Choroid plexus epithelial cell (primary cell): ENCODE measurements at regions not wholly inside any gene's neighbourhood (a gene's known extent, or its start where the extent isn't known, plus 50 kb on each side); places are given as distances from the start of the nearest gene placed in this dataset.

Source experiments
- DNase-seq: peaks from one replicate; pipeline ENCODE4 v3.0.0-alpha.2; 2010; ENCODE audit warnings: low read depth
- H3K4me3 ChIP-seq: 2 replicates; pipeline ENCODE4 v1.5.1; 2011; ENCODE audit warnings: low read depth, mild to moderate bottlenecking, control low read depth, low read length, moderate library complexity
- TF ChIP-seq, protein P1 (sequence below): conservative IDR thresholded peaks from 2 replicates; pipeline ENCODE4 v1.5.1; 2011; ENCODE audit warnings: low read depth, mild to moderate bottlenecking, control low read depth, inconsistent platforms, low read length, moderate library complexity

DNA sequence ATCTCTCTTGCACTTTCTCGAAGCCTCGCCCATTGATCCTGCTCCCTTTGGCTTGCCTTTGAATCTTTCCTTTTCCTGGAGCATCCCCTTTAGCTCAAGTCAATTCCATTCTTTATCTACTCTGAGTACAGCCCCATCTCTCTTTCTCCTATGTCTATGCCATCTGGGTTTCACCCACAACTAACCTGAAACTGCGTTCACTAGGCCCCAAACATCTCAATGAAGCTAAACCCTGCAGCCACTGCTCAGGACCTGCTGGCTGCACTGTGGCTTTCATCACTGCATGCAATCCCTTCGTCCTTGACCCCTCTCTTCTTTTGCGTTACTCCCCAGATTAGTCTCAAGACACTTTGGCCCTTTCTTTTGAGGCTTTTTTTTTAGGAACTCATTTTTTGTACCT, 81.6 kb upstream of the CYRIA start:
- DNase-seq, result no peak
- TF ChIP-seq, protein P1, sequence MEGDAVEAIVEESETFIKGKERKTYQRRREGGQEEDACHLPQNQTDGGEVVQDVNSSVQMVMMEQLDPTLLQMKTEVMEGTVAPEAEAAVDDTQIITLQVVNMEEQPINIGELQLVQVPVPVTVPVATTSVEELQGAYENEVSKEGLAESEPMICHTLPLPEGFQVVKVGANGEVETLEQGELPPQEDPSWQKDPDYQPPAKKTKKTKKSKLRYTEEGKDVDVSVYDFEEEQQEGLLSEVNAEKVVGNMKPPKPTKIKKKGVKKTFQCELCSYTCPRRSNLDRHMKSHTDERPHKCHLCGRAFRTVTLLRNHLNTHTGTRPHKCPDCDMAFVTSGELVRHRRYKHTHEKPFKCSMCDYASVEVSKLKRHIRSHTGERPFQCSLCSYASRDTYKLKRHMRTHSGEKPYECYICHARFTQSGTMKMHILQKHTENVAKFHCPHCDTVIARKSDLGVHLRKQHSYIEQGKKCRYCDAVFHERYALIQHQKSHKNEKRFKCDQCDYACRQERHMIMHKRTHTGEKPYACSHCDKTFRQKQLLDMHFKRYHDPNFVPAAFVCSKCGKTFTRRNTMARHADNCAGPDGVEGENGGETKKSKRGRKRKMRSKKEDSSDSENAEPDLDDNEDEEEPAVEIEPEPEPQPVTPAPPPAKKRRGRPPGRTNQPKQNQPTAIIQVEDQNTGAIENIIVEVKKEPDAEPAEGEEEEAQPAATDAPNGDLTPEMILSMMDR, result no peak
- no peak overlapping the region for H3K4me3 ChIP-seq

DNA sequence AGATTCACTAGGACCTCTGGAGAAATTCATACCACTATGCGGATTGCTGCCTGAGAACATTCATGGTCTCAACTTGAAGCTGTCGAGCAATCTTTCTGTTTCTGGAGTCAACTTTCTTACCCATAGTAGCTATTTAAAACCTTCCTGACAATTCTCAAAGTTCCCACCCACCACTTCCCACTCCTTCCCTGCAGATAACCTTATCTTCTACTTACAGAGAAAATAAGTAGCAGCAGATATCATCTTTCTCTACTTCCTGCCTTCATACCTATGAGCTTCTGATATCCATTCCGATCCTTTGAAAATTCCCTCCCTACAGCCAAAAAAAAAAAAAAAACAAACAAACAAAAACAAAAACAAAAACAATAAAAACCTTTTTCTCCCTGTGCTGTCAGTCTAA, 81.2 kb upstream of the CYRIA start:
- TF ChIP-seq, protein P1, result no peak
- H3K4me3 ChIP-seq, result no peak overlapping the region
- DNase-seq, result no peak

DNA sequence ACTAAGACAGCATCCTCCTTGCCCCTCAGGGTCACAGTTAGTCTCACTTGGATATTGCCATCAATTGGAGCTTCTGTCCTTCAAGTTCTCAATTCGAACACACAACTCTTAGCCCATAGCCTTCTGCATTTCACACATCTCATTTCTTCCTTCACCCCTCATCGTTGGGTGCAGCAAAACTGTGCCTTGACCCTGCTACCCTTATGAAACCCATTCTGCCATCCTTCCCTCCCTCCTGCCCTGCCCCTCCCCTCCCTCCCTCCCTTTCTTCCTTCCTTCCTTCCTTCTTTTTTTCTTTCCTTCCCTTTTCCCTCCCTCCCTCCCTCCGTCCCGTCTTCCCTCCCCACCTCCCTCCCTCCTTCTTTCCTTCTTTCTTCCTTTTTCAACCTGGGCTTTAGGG, 80.7 kb upstream of the CYRIA start:
- H3K4me3 ChIP-seq, result no peak overlapping the region
- TF ChIP-seq, protein P1, result no peak
- DNase-seq, result no peak

DNA sequence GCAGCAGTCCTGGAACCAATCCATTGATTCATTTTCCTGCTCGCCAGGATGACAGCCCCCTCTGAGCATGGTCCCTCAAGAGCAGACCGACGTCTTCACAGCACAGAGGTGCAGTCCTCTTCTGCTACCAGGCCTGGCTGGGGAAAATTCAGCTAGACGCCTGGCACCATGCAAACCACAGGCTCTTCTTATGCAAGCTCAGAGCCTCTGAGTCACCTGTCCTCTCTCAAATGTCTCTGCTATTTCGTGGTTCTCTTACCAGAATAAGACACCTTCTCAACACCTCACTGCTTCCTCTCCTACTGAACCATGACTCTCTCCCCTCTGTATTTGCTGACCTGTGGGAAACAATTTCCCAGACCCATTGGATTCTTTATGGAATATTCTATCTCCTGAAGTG, 79.8 kb upstream of the CYRIA start:
- no peak for DNase-seq
- H3K4me3 ChIP-seq, result no peak overlapping the region
- TF ChIP-seq, protein P1, result no peak

DNA sequence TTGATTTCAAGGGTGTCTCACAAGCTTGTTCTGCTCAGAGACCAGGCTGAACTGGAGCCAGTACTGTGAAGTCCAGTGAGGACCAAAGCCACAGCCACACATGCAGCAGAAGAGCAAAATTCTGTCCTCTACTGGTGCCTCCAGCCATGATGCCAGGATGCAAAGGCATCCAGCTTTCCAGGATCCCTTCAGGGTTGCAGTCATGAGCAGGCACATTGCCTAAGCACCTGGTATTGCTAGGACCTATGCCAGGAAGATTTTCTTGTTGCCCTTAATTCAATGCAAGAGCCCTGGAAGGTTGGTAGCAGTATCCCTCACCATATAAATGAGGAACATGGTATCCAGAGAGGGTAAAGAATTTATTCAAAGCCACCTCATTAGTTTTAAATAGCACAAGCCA, 78.9 kb upstream of the CYRIA start:
- no peak for DNase-seq
- no peak overlapping the region for H3K4me3 ChIP-seq
- TF ChIP-seq, protein P1, result no peak

DNA sequence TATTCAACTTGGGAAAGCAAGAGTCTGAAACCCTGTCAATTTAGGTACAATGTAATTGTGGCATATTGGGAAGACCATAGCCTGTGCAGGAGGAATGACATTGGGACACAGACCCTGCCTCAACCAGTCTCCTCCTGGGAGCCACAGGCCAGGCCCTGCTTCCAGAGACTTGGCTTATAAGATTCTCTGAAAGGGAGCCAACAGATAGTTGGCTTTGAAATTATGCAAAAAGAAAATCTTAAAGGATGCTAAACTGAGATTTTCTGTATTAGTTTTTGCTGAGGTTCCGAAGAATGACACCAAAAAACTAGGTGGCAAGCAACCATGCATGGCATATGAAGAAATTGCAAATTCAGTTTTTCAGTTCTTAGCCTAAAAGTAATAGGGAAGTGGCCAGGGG, 76.4 kb upstream of the CYRIA start:
- no peak overlapping the region for H3K4me3 ChIP-seq
- TF ChIP-seq, protein P1, result no peak
- no peak for DNase-seq

DNA sequence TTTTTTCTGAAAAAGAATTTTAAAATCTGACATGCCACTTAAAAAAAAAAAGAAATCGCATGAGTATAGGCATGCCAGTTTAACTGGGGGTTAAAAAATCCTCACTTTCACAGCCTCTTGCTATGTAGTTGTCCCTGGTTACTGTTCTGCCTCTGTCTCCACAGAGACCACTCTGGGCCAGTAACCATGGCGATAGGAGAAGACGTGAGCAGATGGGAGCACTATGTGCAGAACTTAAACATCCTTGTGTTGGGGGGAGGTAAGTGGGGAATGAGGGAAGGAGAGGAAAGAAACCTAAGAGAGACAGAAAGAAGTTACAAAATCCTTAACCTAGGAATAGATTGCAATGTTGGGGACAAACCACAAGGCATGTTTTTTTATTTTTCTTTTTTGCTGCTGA, 75.9 kb upstream of the CYRIA start:
- H3K4me3 ChIP-seq, result no peak overlapping the region
- no peak for DNase-seq
- TF ChIP-seq, protein P1, result no peak
